Psoas muscle (tissue), 7 donors: ENCODE measurements at regions not wholly inside any gene's neighbourhood (a gene's known extent, or its start where the extent isn't known, plus 50 kb on each side); places are given as distances from the start of the nearest gene placed in this dataset.
"Not testable (repeated sequence)": the region's sequence is repeated elsewhere in the genome, so short reads cannot be mapped to it uniquely, and the experiment has no call there.

ENCODE experiments used
- ATAC-seq, 4 donors: fragments of 200-7000 bp; cut with Tn5 transposase; one replicate each; pipeline ENCODE4 v1.9.1; 2020; ENCODE audit warnings: moderate library complexity in 3 of 4, mild to moderate bottlenecking in 2 of 4
- DNase-seq, 2 donors: peaks; one replicate each; pipeline ENCODE4 v3.0.0-alpha.2; 2020
- H3K27ac ChIP-seq: fragments of 200-600 bp; one replicate; pipeline ENCODE4 v1.8.0; 2022
- H3K27me3 ChIP-seq, 3 donors: fragments of 200-600 bp in 1 of 3; one replicate each; pipeline versions ENCODE4 v1.6.1 to v1.8.0; 2013 to 2022; ENCODE audit warnings: low read length in 2 of 3, mild to moderate bottlenecking in 2 of 3, moderate library complexity in 1 of 3; ENCODE audit not compliant: insufficient read depth in 3 of 3
- H3K36me3 ChIP-seq, 2 donors: fragments of 200-600 bp in 1 of 2; one replicate each; pipeline versions ENCODE4 v1.6.1 to v1.8.0; 2013 to 2022; ENCODE audit warnings: low read depth in 1 of 2, mild to moderate bottlenecking in 1 of 2, moderate library complexity in 1 of 2; ENCODE audit not compliant: insufficient read depth in 1 of 2
- H3K4me1 ChIP-seq: fragments of 200-600 bp; one replicate; pipeline ENCODE4 v1.8.0; 2022
- H3K4me3 ChIP-seq: fragments of 200-600 bp; one replicate; pipeline ENCODE4 v1.8.0; 2022; ENCODE audit warnings: mild to moderate bottlenecking
- H3K9me3 ChIP-seq: fragments of 200-600 bp; one replicate; pipeline ENCODE4 v1.8.0; 2022
- WGBS, 3 donors: extraction: QIAGEN DNeasy Blood & Tissue Kit; methylation state at CpG; one replicate each; pipeline versions ENCODE4 v1.1.6 to v1.1.7; 2013; 5-methylcytosine and 5-hydroxymethylcytosine counted together
- intact Hi-C, 2 donors: fragments of 100-400 bp; cut with DNase I; formaldehyde crosslinking; loops; one replicate each; pipeline versions ENCODE4 v1.11.0 to v1.14.2; 2022
- TF ChIP-seq, protein P1 (sequence below): fragments of 200-600 bp; IDR thresholded peaks from one replicate; pipeline ENCODE4 v1.8.0; 2022; ENCODE audit warnings: antibody characterized with exemption
- donor health status: healthy with polysubstance abuse.
- donor health status: DM: no; HTN: no; CAD: no; lungs with moderate emphysema.
- donor health status: Bipolar disorder and iron deficiency.
- donor health status: healthy.
- donor health status: DM: yes; HTN: yes; CAD: no.
- donor health status: DM: no; HTN: no; CAD: no.
- donor health status: DM: yes; HTN: yes; CAD: no.

DNA sequence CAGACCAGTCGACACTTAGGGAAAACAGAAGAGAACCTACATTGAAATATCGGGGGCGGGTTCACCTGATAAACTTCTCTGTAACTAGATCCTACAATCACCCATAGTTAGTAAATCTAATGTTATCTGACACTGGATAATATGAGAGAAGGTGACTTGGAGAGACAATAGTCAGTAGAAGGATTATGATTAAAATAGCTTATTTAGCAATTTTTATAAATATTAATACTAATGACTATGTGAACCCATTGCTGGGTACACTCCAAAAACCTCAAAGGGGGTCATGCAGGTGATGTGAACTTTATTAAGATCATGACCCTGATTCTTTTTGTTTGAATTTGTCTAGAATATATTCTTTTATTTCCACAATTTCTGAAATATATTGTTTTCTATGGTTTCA is 164.1 kb upstream of the CCNH start:
- Histone ChIP-seq H3K9me3 (no peaks in the 10 kb centered on the region), H3K36me3 (no peaks in the 10 kb centered on the region), H3K4me1 (no peaks in the 10 kb centered on the region), H3K27me3 (no peaks in the 10 kb centered on the region), H3K27ac (no peak overlapping the region), H3K4me3 (no peak overlapping the region)
- intact Hi-C loops, result no loop called here
- TF ChIP-seq, protein P1, sequence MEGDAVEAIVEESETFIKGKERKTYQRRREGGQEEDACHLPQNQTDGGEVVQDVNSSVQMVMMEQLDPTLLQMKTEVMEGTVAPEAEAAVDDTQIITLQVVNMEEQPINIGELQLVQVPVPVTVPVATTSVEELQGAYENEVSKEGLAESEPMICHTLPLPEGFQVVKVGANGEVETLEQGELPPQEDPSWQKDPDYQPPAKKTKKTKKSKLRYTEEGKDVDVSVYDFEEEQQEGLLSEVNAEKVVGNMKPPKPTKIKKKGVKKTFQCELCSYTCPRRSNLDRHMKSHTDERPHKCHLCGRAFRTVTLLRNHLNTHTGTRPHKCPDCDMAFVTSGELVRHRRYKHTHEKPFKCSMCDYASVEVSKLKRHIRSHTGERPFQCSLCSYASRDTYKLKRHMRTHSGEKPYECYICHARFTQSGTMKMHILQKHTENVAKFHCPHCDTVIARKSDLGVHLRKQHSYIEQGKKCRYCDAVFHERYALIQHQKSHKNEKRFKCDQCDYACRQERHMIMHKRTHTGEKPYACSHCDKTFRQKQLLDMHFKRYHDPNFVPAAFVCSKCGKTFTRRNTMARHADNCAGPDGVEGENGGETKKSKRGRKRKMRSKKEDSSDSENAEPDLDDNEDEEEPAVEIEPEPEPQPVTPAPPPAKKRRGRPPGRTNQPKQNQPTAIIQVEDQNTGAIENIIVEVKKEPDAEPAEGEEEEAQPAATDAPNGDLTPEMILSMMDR, result no peak
- DNase-seq (no peak), ATAC-seq (no peak)
- 76 to 89% (median 89%) methylated on average over 3 of the region's 3 CpGs for WGBS, 3 donors

GRCh38 chr5:87576306-87576705 is 163.6 kb upstream of the CCNH start:
- H3K4me3 ChIP-seq, ATAC-seq, H3K4me1 ChIP-seq, H3K36me3 ChIP-seq, intact Hi-C loops, H3K27me3 ChIP-seq, H3K9me3 ChIP-seq, DNase-seq, H3K27ac ChIP-seq: not testable (repeated sequence)
- WGBS, 3 donors, result 69 to 75% (median 74%) methylated on average over 4 of the region's 4 CpGs

- intact Hi-C loops, result no loop called here
- Histone ChIP-seq H3K4me3 (no peak overlapping the region), H3K4me1 (no peaks in the 10 kb centered on the region), H3K36me3 (no peaks in the 10 kb centered on the region), H3K27me3 (no peaks in the 10 kb centered on the region), H3K27ac (no peak overlapping the region), H3K9me3 (no peaks in the 10 kb centered on the region)
- ATAC-seq (no peak), DNase-seq (no peak)
- TF ChIP-seq, protein P1, result no peak
- WGBS, 3 donors, result 55 to 84% (median 67%) methylated on average over 1 of the region's 1 CpG
Measured at GRCh38 chr5:87574106-87574505, 161.4 kb upstream of the CCNH start.

- ATAC-seq, result no peak
- WGBS, 3 donors, result 94 to 96% (median 96%) methylated on average over 8 of the region's 8 CpGs
Measured at GRCh38 chr5:87572611-87573010, 159.9 kb upstream of the CCNH start.

GRCh38 chr5:87572090-87572489 is 159.4 kb upstream of the CCNH start:
- ATAC-seq (no peak), DNase-seq (no peak)
- Histone ChIP-seq H3K4me3 (no peak overlapping the region), H3K27me3 (no peaks in the 10 kb centered on the region), H3K27ac (no peak overlapping the region), H3K36me3 (no peaks in the 10 kb centered on the region), H3K9me3 (no peaks in the 10 kb centered on the region), H3K4me1 (no peaks in the 10 kb centered on the region)
- 60 to 69% (median 68%) methylated on average over 2 of the region's 2 CpGs for WGBS, 3 donors
- TF ChIP-seq, protein P1, result no peak
- intact Hi-C loops, result no loop called here

More at GRCh38 chr5:87572611-87573010, 159.9 kb upstream of the CCNH start:
- intact Hi-C loops, result no loop called here
- H3K4me1 ChIP-seq, result no peaks in the 10 kb centered on the region
- no peak for DNase-seq
- H3K27ac ChIP-seq, result no peak overlapping the region
- no peak overlapping the region for H3K4me3 ChIP-seq
- H3K27me3 ChIP-seq, result no peaks in the 10 kb centered on the region
- H3K9me3 ChIP-seq, result no peaks in the 10 kb centered on the region
- TF ChIP-seq, protein P1, result no peak
- no peaks in the 10 kb centered on the region for H3K36me3 ChIP-seq
